H1 (cell line): ENCODE measurements at regions not wholly inside any gene's neighbourhood (a gene's known extent, or its start where the extent isn't known, plus 50 kb on each side); places are given as distances from the start of the nearest gene placed in this dataset.

Experiments used
- CTCF ChIA-PET: fragments of 300-600 bp; sonication (Branson Sonifier 250); formaldehyde crosslinking; loops from one replicate; lab custom pipeline; 2021; ENCODE audit not compliant: partially characterized antibody; lab: Charles Lee
- POLR2A ChIA-PET: fragments of 300-600 bp; sonication (Branson Sonifier 250); formaldehyde crosslinking; loops from one replicate; lab custom pipeline; 2021; ENCODE audit warnings: inconsistent platforms; ENCODE audit not compliant: partially characterized antibody; lab: Charles Lee
- DNase-seq, 2 experiments: peaks; one replicate each; pipeline versions ENCODE4 v3.0.0 to v3.0.0-alpha.2; 2010 to 2022; ENCODE audit warnings: low spot score in 2 of 2, low read depth in 1 of 2, mixed read lengths in 1 of 2
- FAIRE-seq: peaks from 2 replicates; lab custom pipeline; 2011; peaks lifted over from hg19 to GRCh38; lab: Jason Lieb, UNC
- H2AFZ ChIP-seq: 2 replicates; pipeline ENCODE4 v1.8.1; 2012; ENCODE audit warnings: low read length, inconsistent platforms
- H2AK5ac ChIP-seq: 2 replicates; pipeline ENCODE4 v1.6.1; 2013; ENCODE audit warnings: low read depth, low read length
- H2BK120ac ChIP-seq: replicated peaks from 2 replicates; pipeline ENCODE3; 2013; ENCODE audit warnings: low read depth, low read length, inconsistent platforms
- H2BK12ac ChIP-seq: 2 replicates; pipeline ENCODE4 v1.6.1; 2013; ENCODE audit warnings: low read depth, low read length
- H2BK15ac ChIP-seq: 2 replicates; pipeline ENCODE4 v1.6.1; 2013; ENCODE audit warnings: low read length
- H2BK20ac ChIP-seq: 2 replicates; pipeline ENCODE4 v1.6.1; 2013; ENCODE audit warnings: low read length
- H2BK5ac ChIP-seq: 2 replicates; pipeline ENCODE4 v1.6.1; 2013; ENCODE audit warnings: low read depth, low read length
- H3K14ac ChIP-seq: 2 replicates; pipeline ENCODE4 v1.6.1; 2013; ENCODE audit warnings: inconsistent platforms; ENCODE audit not compliant: insufficient read length
- H3K18ac ChIP-seq: 2 replicates; pipeline ENCODE4 v1.6.1; 2013; ENCODE audit warnings: low read length; ENCODE audit errors: extremely low read depth
- H3K23ac ChIP-seq: 2 replicates; pipeline ENCODE4 v1.6.1; 2013; ENCODE audit warnings: inconsistent platforms; ENCODE audit not compliant: insufficient read length
- H3K23me2 ChIP-seq: 2 replicates; pipeline ENCODE4 v1.6.1; 2013; ENCODE audit warnings: low read depth, low read length
- H3K27ac ChIP-seq: 2 replicates; pipeline ENCODE4 v1.6.1; 2011; ENCODE audit warnings: low read depth, low read length, inconsistent platforms
- H3K27me3 ChIP-seq, 4 experiments: replicated peaks in 1 of 4; 1 replicate in 1 of 4; 2 replicates in 3 of 4; pipeline versions ENCODE4 v1.6.1 to v1.8.1; 2011 to 2013; ENCODE audit warnings: low read length in 3 of 4, mild to moderate bottlenecking in 3 of 4, inconsistent platforms in 2 of 4, mixed read lengths in 2 of 4, moderate library complexity in 1 of 4; ENCODE audit not compliant: control insufficient read depth in 3 of 4, insufficient read depth in 3 of 4; ENCODE audit errors: extremely low read depth in 1 of 4
- H3K36me3 ChIP-seq, 4 experiments: 2 replicates each; pipeline versions ENCODE4 v1.6.1 to v1.8.1; 2011 to 2013; ENCODE audit warnings: mild to moderate bottlenecking in 4 of 4, low read length in 3 of 4, moderate library complexity in 2 of 4, control low read depth in 1 of 4, inconsistent platforms in 1 of 4; ENCODE audit not compliant: insufficient read depth in 4 of 4, control insufficient read depth in 2 of 4
- H3K4ac ChIP-seq: replicated peaks from 2 replicates; pipeline ENCODE3; 2013; ENCODE audit warnings: low read length, low read depth, mixed read lengths, inconsistent platforms; ENCODE audit not compliant: insufficient read length
- H3K4me1 ChIP-seq, 4 experiments: replicated peaks in 1 of 4; 1 replicate in 1 of 4; 2 replicates in 3 of 4; pipeline versions ENCODE4 v1.6.1 to v1.8.1; 2011 to 2013; ENCODE audit warnings: low read length in 3 of 4, inconsistent platforms in 2 of 4, mixed read lengths in 1 of 4; ENCODE audit not compliant: insufficient read depth in 4 of 4, control insufficient read depth in 3 of 4
- H3K4me2 ChIP-seq, 2 experiments: 2 replicates each; pipeline versions ENCODE4 v1.6.1 to v1.8.1; 2011 to 2013; ENCODE audit warnings: low read depth in 2 of 2, low read length in 2 of 2, control low read depth in 1 of 2, inconsistent platforms in 1 of 2, mild to moderate bottlenecking in 1 of 2; ENCODE audit not compliant: insufficient read depth in 1 of 2
- H3K4me3 ChIP-seq, 4 experiments: fragments of 200-600, 300-600 bp in 1 of 4; sonication (generic), shearing (Covaris generic), sonication (Bioruptor Twin) in 1 of 4; 2 replicates each; pipeline versions ENCODE4 v1.5.1 to v1.8.1; 2011 to 2016; ENCODE audit warnings: low read length in 4 of 4, low read depth in 3 of 4, control low read depth in 2 of 4, inconsistent platforms in 2 of 4, mild to moderate bottlenecking in 2 of 4, mixed read lengths in 1 of 4, moderate library complexity in 1 of 4; ENCODE audit not compliant: insufficient read depth in 2 of 4; ENCODE audit errors: extremely low read depth in 1 of 4
- H3K56ac ChIP-seq: replicated peaks from 2 replicates; pipeline ENCODE3; 2013; ENCODE audit warnings: low read depth, mild to moderate bottlenecking, mixed read lengths, low read length, inconsistent platforms; ENCODE audit not compliant: insufficient read length
- H3K79me1 ChIP-seq: 2 replicates; pipeline ENCODE4 v1.6.1; 2013; ENCODE audit warnings: low read depth, low read length, control low read depth
- H3K79me2 ChIP-seq, 2 experiments: 2 replicates each; pipeline versions ENCODE4 v1.6.1 to v1.8.1; 2012 to 2013; ENCODE audit warnings: low read length in 2 of 2, mild to moderate bottlenecking in 2 of 2, inconsistent platforms in 1 of 2; ENCODE audit not compliant: insufficient read depth in 2 of 2, control insufficient read depth in 1 of 2
- H3K9ac ChIP-seq, 4 experiments: replicated peaks in 1 of 4; 1 replicate in 1 of 4; 2 replicates in 3 of 4; pipeline versions ENCODE4 v1.6.1 to v1.8.1; 2011 to 2013; ENCODE audit warnings: low read depth in 3 of 4, low read length in 3 of 4, control low read depth in 2 of 4, mild to moderate bottlenecking in 2 of 4, moderate library complexity in 2 of 4, inconsistent platforms in 1 of 4; ENCODE audit errors: extremely low read depth in 1 of 4
- H3K9me3 ChIP-seq, 2 experiments: 2 replicates each; pipeline versions ENCODE4 v1.6.1 to v1.8.1; 2012 to 2013; ENCODE audit warnings: mild to moderate bottlenecking in 2 of 2, moderate library complexity in 2 of 2, control low read depth in 1 of 2, inconsistent platforms in 1 of 2, low read depth in 1 of 2, low read length in 1 of 2, mixed read lengths in 1 of 2; ENCODE audit not compliant: insufficient read depth in 2 of 2
- H4K20me1 ChIP-seq, 2 experiments: replicated peaks in 1 of 2; 2 replicates each; pipeline versions ENCODE3 to v1.8.1; 2011 to 2013; ENCODE audit warnings: inconsistent platforms in 2 of 2, low read length in 2 of 2, mild to moderate bottlenecking in 1 of 2; ENCODE audit not compliant: insufficient read depth in 2 of 2, control insufficient read depth in 1 of 2
- H4K5ac ChIP-seq: 2 replicates; pipeline ENCODE4 v1.6.1; 2013; ENCODE audit warnings: low read length, low read depth, mixed read lengths, inconsistent platforms; ENCODE audit not compliant: insufficient read length
- H4K8ac ChIP-seq: 2 replicates; pipeline ENCODE4 v1.8.0; 2013; ENCODE audit warnings: mild to moderate bottlenecking, moderate library complexity, low read length, inconsistent platforms; ENCODE audit not compliant: insufficient read depth; ENCODE audit errors: extremely low read depth
- H4K91ac ChIP-seq: replicated peaks from 2 replicates; pipeline ENCODE3; 2013; ENCODE audit warnings: low read length, mixed read lengths, inconsistent platforms; ENCODE audit not compliant: insufficient read length
- BCL11A ChIP-seq, 2 experiments: IDR thresholded peaks; one replicate each; pipeline ENCODE4 v1.6.1; 2011; ENCODE audit warnings: low read depth in 2 of 2, low read length in 2 of 2, mild to moderate bottlenecking in 2 of 2
- CBX5 ChIP-seq: fragments of 300-800, 300-1000 bp; sonication (generic); IDR thresholded peaks from 2 replicates; pipeline ENCODE4 v1.7.1; 2016; ENCODE audit warnings: antibody characterized with exemption, low read length, low read depth
- CEBPB ChIP-seq: IDR thresholded peaks from 2 replicates; pipeline ENCODE4 v1.6.1; 2012; ENCODE audit warnings: low read depth, low read length
- HDAC6 ChIP-seq: IDR thresholded peaks from one replicate; pipeline ENCODE4 v1.7.1; 2012; ENCODE audit warnings: low read depth, mild to moderate bottlenecking, inconsistent platforms, low read length, moderate library complexity
- KDM5A ChIP-seq: fragments of 200-600 bp; IDR thresholded peaks from 2 replicates; pipeline ENCODE4 v1.7.1; 2012; ENCODE audit warnings: mild to moderate bottlenecking, low read length, inconsistent platforms, mixed read lengths
- NRF1 ChIP-seq: IDR thresholded peaks from 2 replicates; pipeline ENCODE4 v1.6.1; 2011; ENCODE audit warnings: mild to moderate bottlenecking, low read depth, low read length, improper control_type of control experiment
- POLR2A ChIP-seq, 2 experiments: IDR thresholded peaks; 1 replicate in 1 of 2; 2 replicates in 1 of 2; pipeline ENCODE4 v1.6.1; 2011; ENCODE audit warnings: low read depth in 2 of 2, low read length in 2 of 2, mild to moderate bottlenecking in 2 of 2; ENCODE audit errors: control extremely low read depth in 1 of 2
- RAD21 ChIP-seq, 2 experiments: IDR thresholded peaks in 1 of 2; conservative IDR thresholded peaks in 1 of 2; 2 replicates each; pipeline ENCODE4 v1.6.1; 2011; ENCODE audit warnings: low read depth in 2 of 2, low read length in 2 of 2, improper control_type of control experiment in 1 of 2, inconsistent platforms in 1 of 2, mild to moderate bottlenecking in 1 of 2, moderate library complexity in 1 of 2
- RBBP5 ChIP-seq: IDR thresholded peaks from 2 replicates; pipeline ENCODE4 v1.7.1; 2012; ENCODE audit warnings: low read depth, mild to moderate bottlenecking, inconsistent platforms, low read length, moderate library complexity, borderline replicate concordance
- RFX5 ChIP-seq: IDR thresholded peaks from 2 replicates; pipeline ENCODE4 v1.6.1; 2011; ENCODE audit warnings: low read depth, low read length, improper control_type of control experiment, borderline replicate concordance
- SIRT6 ChIP-seq: IDR thresholded peaks from one replicate; pipeline ENCODE4 v1.7.1; 2012; ENCODE audit warnings: low read length, inconsistent platforms
- SP4 ChIP-seq: IDR thresholded peaks from 2 replicates; pipeline ENCODE4 v1.6.1; 2012; ENCODE audit warnings: low read length, inconsistent platforms
- SUZ12 ChIP-seq: fragments of 200-600 bp; sonication (generic); IDR thresholded peaks from 2 replicates; pipeline ENCODE4 v1.6.1; 2012; ENCODE audit warnings: mild to moderate bottlenecking, inconsistent platforms, low read length, moderate library complexity, mixed read lengths
- TBP ChIP-seq: IDR thresholded peaks from 2 replicates; pipeline ENCODE4 v1.6.1; 2011; ENCODE audit warnings: low read depth, low read length, improper control_type of control experiment
- WGBS, 2 experiments: shearing (Covaris generic) in 1 of 2; methylation state at CpG; one replicate each; pipeline versions ENCODE4 v1.1.6 to v1.1.7; 2013 to 2015; ENCODE audit warnings: low lambda C conversion rate in 2 of 2, mixed read lengths in 2 of 2, inconsistent platforms in 1 of 2, low coverage in 1 of 2, missing lambda C conversion rate in 1 of 2; ENCODE audit not compliant: insufficient replicate concordance in 2 of 2, insufficient coverage in 1 of 2, insufficient read length in 1 of 2; ENCODE audit errors: extremely low coverage in 1 of 2, missing lambda C conversion rate in 1 of 2; 5-methylcytosine and 5-hydroxymethylcytosine counted together
- TF ChIP-seq, protein P1 (sequence below): IDR thresholded peaks from 2 replicates; pipeline ENCODE4 v1.6.1; 2012; ENCODE audit warnings: inconsistent platforms

GRCh38 chr7:9349625-9350024 lies 916.2 kb downstream of the NXPH1 start:
- H4K20me1 ChIP-seq: no peaks in the 10 kb centered on the region
- no peak overlapping the region for H3K9ac ChIP-seq
- H3K4me1 ChIP-seq: no peaks in the 10 kb centered on the region; a peak in 1 of 7 replicates
- peaks cover 0 to 1% (median 0%) of the 10 kb centered on the region in 4 experiments; a peak in 1 of 7 replicates for H3K27me3 ChIP-seq
- no peak overlapping the region for H3K4me3 ChIP-seq
- TF ChIP-seq POLR2A (IDR thresholded peaks at IDR 0.05; ENCODE audit: control extremely low read depth in 1 of 2, low read depth in 2 of 2, low read length in 2 of 2): no peak
- no peak for TF ChIP-seq SP4
- TF ChIP-seq HDAC6: no peak
- TF ChIP-seq BCL11A (IDR thresholded peaks at IDR 0.05; ENCODE audit: low read depth in 2 of 2, low read length in 2 of 2): no peak
- TF ChIP-seq, protein P1, sequence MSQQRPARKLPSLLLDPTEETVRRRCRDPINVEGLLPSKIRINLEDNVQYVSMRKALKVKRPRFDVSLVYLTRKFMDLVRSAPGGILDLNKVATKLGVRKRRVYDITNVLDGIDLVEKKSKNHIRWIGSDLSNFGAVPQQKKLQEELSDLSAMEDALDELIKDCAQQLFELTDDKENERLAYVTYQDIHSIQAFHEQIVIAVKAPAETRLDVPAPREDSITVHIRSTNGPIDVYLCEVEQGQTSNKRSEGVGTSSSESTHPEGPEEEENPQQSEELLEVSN: no peak
- TF ChIP-seq CBX5: no peak
- TF ChIP-seq RAD21 (IDR thresholded peaks at IDR 0.05 in 1 of 2, conservative IDR thresholded peaks at IDR 0.05 in 1 of 2; ENCODE audit: low read depth in 2 of 2, low read length in 2 of 2): no peak
- no peak for TF ChIP-seq CEBPB
- TF ChIP-seq RFX5: no peak
- TF ChIP-seq RBBP5: no peak
- no peak for TF ChIP-seq TBP
- no peak for TF ChIP-seq SUZ12
- TF ChIP-seq KDM5A: no peak
- TF ChIP-seq SIRT6: no peak
- no peak for TF ChIP-seq NRF1
- CTCF ChIA-PET: no interaction called here
- H3K56ac ChIP-seq: no peak overlapping the region
- no peak overlapping the region for H2AK5ac ChIP-seq
- no peak overlapping the region for H3K4ac ChIP-seq
- H3K4me2 ChIP-seq: no peak overlapping the region
- H3K27ac ChIP-seq: no peak overlapping the region
- no peak overlapping the region for H2BK20ac ChIP-seq
- no peak overlapping the region for H3K18ac ChIP-seq
- WGBS, 2 experiments: 96% methylated on average over 3 of the region's 3 CpGs; no CpG with 5 or more reads in 1 of the 2 experiments
- no peak overlapping the region for H2BK5ac ChIP-seq
- no peak overlapping the region for H4K91ac ChIP-seq
- H3K79me2 ChIP-seq: no peaks in the 10 kb centered on the region
- peak overlapping the region; percentile 17; the same call in 1 of the 2 replicates for H2AFZ ChIP-seq
- H3K23ac ChIP-seq: no peak overlapping the region
- no peak overlapping the region for H2BK12ac ChIP-seq
- H4K5ac ChIP-seq: no peak overlapping the region
- no peaks in the 10 kb centered on the region for H3K23me2 ChIP-seq
- H2BK15ac ChIP-seq: no peak overlapping the region
- no peak overlapping the region for H2BK120ac ChIP-seq
- FAIRE-seq (no peak), DNase-seq (no peak)
- H3K79me1 ChIP-seq: no peaks in the 10 kb centered on the region
- no peak overlapping the region for H4K8ac ChIP-seq
- H3K9me3 ChIP-seq: no peaks in the 10 kb centered on the region
- H3K36me3 ChIP-seq: no peaks in the 10 kb centered on the region
- no peak overlapping the region for H3K14ac ChIP-seq
- POLR2A ChIA-PET: no interaction called here
